Fibroblast of villous mesenchyme (primary cell): ENCODE measurements at regions not wholly inside any gene's neighbourhood (a gene's known extent, or its start where the extent isn't known, plus 50 kb on each side); places are given as distances from the start of the nearest gene placed in this dataset.

Experiments used
- DNase-seq: peaks from one replicate; pipeline ENCODE4 v3.0.0-alpha.2; 2010; ENCODE audit warnings: low read depth
- H3K4me3 ChIP-seq: 2 replicates; pipeline ENCODE4 v1.5.1; 2011; ENCODE audit warnings: low read depth, mild to moderate bottlenecking, low read length
- TF ChIP-seq, protein P1 (sequence below): IDR thresholded peaks from 2 replicates; pipeline ENCODE4 v1.5.1; 2012; ENCODE audit warnings: low read depth, mild to moderate bottlenecking, low read length; ENCODE audit not compliant: insufficient read depth

DNA sequence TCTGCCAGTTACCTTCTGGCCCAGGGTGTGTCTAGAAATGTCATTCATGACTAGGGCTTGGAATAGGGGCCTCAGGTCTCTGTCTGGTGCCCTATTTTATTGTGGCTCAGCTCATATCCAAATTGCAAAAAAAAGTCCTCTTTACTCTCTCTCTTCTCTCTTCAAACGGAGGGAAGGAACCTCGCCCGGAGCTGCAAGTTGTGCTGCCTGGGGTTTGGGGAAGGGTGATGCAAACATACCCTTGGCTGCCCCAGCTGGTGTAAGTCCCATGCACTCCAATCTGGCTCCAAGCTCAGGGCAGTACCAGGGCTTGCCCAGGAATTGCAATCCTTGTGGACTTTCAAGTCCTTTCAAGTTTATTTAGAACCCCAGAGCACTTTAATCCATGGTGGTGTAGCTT is 549.6 kb downstream of the PCDH17 start:
- no peak for DNase-seq
- no peak overlapping the region for H3K4me3 ChIP-seq
- TF ChIP-seq, protein P1, sequence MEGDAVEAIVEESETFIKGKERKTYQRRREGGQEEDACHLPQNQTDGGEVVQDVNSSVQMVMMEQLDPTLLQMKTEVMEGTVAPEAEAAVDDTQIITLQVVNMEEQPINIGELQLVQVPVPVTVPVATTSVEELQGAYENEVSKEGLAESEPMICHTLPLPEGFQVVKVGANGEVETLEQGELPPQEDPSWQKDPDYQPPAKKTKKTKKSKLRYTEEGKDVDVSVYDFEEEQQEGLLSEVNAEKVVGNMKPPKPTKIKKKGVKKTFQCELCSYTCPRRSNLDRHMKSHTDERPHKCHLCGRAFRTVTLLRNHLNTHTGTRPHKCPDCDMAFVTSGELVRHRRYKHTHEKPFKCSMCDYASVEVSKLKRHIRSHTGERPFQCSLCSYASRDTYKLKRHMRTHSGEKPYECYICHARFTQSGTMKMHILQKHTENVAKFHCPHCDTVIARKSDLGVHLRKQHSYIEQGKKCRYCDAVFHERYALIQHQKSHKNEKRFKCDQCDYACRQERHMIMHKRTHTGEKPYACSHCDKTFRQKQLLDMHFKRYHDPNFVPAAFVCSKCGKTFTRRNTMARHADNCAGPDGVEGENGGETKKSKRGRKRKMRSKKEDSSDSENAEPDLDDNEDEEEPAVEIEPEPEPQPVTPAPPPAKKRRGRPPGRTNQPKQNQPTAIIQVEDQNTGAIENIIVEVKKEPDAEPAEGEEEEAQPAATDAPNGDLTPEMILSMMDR = no peak

DNA sequence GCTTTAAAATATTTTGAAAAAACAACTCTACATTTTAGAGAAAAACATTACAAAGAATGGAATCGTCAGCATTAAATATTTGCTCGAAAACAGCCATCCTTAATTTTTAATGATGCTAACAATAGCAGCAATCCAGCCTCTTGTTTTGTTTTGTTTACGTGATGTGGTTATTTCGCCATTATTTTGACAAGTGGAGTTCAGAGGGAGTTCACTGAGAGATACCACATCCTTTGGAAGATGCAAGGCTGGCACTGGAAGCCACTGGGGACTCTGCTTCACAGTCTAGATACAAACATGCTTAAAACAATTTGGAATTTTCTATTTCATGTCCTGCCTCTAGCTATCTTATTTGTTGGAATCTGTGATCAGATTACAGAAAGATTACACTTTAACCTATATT is 556.3 kb downstream of the PCDH17 start:
- TF ChIP-seq, protein P1 = no peak
- H3K4me3 ChIP-seq = no peak overlapping the region
- no peak for DNase-seq

DNA sequence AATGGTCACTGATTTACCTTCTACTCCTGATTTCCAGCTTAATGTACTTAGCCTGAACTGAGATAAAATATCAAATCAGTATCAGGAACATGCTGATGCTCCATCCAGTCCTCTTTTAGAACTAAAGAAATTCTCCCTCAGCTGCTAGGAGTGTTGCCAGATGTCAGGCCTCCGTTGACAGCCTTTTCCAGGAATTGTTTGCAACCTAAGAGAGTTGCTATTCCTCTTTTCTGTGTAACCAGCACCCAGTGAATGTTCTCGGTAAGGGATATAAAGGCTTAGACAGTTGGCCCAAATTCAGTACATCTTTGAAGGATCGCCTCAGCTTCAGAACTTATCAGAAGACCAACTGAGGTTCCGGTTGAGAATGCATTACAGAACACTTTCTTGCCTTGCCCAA is 559.0 kb downstream of the PCDH17 start:
- no peak for DNase-seq
- no peak overlapping the region for H3K4me3 ChIP-seq
- TF ChIP-seq, protein P1 = no peak

DNA sequence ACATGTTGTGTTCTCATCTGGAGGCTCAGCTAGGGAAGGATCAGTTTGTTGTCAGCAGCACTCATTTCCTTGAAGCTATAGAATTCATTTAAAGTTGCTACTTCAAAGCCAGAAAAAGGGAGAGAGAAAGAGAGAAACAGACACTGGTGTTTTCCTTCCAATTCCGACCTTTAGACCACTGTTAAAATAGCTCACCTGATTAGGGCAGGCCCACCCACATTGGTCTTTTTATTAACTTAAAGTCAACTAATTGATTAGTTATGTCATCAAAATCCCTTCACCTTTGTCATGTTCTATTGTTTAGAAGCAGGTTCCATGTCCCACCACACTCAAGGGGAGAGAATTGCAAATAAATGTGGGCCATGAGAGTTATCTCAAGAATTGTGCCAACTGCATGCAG is 560.2 kb downstream of the PCDH17 start:
- TF ChIP-seq, protein P1 = no peak
- no peak for DNase-seq
- no peak overlapping the region for H3K4me3 ChIP-seq

DNA sequence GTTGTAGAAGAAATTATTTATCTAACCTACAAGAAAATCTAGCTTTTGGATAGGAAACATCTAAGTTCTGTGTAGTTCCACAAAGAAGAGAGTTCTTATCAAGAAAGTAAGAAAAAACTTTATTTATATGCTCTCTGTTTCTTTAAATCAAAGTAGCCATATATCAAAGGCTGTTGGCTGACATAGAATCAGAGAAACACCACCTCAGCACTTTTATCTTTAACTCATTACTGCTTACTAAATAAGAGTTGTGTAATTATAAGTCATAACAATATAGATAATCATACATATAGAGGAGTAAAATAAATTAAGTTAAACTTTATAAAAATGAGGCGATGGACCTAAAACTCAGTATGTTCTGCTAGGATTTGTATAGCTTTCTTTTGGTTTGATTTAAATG is 570.6 kb downstream of the PCDH17 start:
- TF ChIP-seq, protein P1 = no peak
- no peak for DNase-seq
- no peak overlapping the region for H3K4me3 ChIP-seq

DNA sequence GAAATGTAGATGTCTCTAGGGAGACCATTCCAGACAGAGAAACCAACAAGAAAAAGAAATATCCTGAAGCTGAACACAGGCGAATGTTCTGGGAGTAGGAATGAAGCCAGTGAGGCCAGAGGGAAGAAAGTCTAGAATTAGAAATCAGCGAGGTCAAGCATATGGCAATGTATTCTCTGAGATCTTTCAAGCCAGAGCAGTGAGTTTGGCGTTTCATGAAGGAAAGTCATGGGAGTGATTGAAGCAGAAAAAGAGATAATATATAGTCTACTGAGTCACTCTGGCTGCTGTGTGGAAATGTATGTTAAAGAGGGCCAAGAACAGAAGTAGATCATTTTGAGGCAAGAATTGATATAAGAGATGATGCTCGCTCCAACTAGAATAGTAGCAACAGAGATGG is 576.0 kb downstream of the PCDH17 start:
- no peak for DNase-seq
- TF ChIP-seq, protein P1 = no peak
- no peak overlapping the region for H3K4me3 ChIP-seq

DNA sequence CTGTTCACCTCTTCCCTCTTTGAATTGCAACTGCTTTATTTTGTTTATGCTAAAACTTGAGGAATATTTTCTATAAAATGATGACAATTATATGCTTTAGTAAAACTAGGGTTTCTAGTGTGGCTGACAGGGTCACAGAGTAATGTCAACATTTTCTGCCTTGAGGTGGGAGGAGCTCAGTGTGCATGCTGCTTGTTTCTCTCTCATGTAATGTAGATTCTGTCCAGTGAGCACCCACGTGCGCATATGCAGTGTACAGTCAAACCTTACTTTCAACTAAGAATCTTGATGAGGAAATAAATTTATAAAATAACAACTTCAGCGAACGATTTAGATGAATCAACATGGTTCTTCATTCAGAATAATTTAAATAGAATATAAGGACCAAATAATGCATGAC is 603.9 kb downstream of the PCDH17 start:
- TF ChIP-seq, protein P1 = no peak
- H3K4me3 ChIP-seq = no peak overlapping the region
- DNase-seq = no peak
